ENCODE measurements at regions not wholly inside any gene's neighbourhood (a gene's known extent, or its start where the extent isn't known, plus 50 kb on each side); places are given as distances from the start of the nearest gene placed in this dataset.

- no peak for DNase-seq (ENCODE audit: extremely low read depth, low read depth)
These were observed 531.0 kb downstream of the EPM2A start for GRCh38 chr6:145204301-145204700.

DNA sequence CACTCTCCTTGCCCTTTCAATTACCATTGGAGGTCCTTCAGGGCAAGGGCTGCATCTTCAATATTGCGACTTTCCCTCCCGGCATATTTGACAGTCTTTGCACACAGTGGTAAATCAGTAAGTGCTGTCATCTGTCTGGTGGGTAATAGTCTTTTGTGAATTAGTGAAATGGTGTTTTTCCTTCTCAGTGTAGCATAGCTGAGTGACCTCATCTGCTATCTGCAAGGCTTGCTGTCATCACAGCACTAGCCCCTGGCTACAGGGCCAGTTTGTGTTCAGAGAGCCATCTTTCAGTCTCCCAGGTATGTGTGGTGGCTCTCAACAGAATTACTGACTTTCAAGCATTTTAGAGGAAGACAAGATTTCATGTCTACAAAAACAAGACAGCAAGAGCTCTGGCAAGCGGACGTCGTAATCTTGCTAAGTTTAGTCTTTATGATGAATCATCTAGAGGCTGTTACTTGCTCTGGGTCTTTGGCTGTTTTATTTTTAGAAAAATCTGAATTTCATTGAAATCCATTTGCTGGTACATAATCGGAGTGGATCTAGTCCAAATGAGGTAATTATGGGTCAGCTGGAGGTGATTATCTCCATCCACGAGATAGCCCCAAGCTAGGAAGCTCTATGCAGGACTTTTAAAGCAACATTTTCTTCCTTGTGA lies 528.9 kb downstream of the EPM2A start:
- peak; percentile 73 for DNase-seq (ENCODE audit: extremely low read depth, low read depth)
- TF ChIP-seq, protein P1, sequence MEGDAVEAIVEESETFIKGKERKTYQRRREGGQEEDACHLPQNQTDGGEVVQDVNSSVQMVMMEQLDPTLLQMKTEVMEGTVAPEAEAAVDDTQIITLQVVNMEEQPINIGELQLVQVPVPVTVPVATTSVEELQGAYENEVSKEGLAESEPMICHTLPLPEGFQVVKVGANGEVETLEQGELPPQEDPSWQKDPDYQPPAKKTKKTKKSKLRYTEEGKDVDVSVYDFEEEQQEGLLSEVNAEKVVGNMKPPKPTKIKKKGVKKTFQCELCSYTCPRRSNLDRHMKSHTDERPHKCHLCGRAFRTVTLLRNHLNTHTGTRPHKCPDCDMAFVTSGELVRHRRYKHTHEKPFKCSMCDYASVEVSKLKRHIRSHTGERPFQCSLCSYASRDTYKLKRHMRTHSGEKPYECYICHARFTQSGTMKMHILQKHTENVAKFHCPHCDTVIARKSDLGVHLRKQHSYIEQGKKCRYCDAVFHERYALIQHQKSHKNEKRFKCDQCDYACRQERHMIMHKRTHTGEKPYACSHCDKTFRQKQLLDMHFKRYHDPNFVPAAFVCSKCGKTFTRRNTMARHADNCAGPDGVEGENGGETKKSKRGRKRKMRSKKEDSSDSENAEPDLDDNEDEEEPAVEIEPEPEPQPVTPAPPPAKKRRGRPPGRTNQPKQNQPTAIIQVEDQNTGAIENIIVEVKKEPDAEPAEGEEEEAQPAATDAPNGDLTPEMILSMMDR (IDR thresholded peaks at IDR 0.05; ENCODE audit: low read depth, low read length): no peak

More at GRCh38 chr6:145204301-145204700, 531.0 kb downstream of the EPM2A start:
- TF ChIP-seq, protein P1 (IDR thresholded peaks at IDR 0.05; ENCODE audit: low read depth, low read length): no peak

- no peak for DNase-seq (ENCODE audit: extremely low read depth, low read depth)
- TF ChIP-seq, protein P1 (IDR thresholded peaks at IDR 0.05; ENCODE audit: low read depth, low read length): no peak
These were observed 526.8 kb downstream of the EPM2A start for GRCh38 chr6:145208474-145208873.

DNA sequence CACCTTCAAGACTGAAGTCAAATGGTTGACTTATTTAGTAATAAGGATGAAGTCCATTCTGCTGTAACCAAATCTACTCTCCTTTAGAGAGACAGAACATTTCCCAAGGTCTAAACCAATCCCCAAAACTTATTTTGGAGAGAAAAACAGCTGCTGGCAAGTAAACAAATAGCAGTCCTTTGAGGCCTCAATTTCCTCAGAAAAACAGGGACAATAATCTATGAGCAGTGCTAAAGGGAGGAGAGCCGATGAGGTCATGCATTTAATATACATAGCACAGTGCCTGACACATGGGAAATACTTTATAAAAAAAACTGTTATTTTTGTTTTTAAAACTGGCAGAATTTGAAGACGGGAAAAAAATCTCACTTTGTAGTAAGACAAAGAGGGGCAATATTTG lies 526.0 kb downstream of the EPM2A start:
- no peak for DNase-seq (ENCODE audit: extremely low read depth, low read depth)
- TF ChIP-seq, protein P1 (IDR thresholded peaks at IDR 0.05; ENCODE audit: low read depth, low read length): no peak

DNA sequence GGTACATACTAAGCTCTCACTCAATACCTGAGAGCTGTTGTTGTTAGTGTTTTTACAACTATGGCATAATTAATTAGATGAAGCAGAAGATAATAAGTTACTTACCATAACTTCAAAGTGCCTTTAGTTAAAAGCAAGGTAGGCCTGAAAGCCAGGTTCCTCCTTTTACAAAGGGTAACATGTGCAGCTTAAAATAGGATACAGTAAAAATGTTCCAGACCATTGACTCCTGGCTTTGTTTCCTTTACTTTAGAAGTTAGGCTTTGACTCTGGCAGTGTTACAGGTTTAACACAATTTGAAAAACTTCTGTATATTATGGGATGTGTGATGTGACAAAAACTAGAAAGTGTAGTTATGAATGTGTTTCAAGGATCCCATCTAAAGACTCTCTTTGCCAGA lies 522.5 kb downstream of the EPM2A start:
- no peak for DNase-seq (ENCODE audit: extremely low read depth, low read depth)
- TF ChIP-seq, protein P1 (IDR thresholded peaks at IDR 0.05; ENCODE audit: low read depth, low read length): no peak

GRCh38 chr6:145213614-145214013 lies 521.7 kb downstream of the EPM2A start:
- DNase-seq (ENCODE audit: extremely low read depth, low read depth): no peak
- TF ChIP-seq, protein P1 (IDR thresholded peaks at IDR 0.05; ENCODE audit: low read depth, low read length): no peak

- TF ChIP-seq, protein P1 (IDR thresholded peaks at IDR 0.05; ENCODE audit: low read depth, low read length): peak; percentile 43
- DNase-seq (ENCODE audit: extremely low read depth, low read depth): peak; percentile 12
These were observed 520.8 kb downstream of the EPM2A start for GRCh38 chr6:145214570-145214969.

Data from AG09319 (cell line).